WTC11 (cell line): ENCODE measurements at regions not wholly inside any gene's neighbourhood (a gene's known extent, or its start where the extent isn't known, plus 50 kb on each side); places are given as distances from the start of the nearest gene placed in this dataset.

ENCODE experiments used
- ATAC-seq: fragments of 200-7000 bp; cut with Tn5 transposase; 2 replicates; pipeline ENCODE4 v1.10.0; 2021; ENCODE audit warnings: mild to moderate bottlenecking, moderate library complexity
- CTCF ChIA-PET: fragments of 300-600 bp; sonication (Branson Sonifier 250); formaldehyde crosslinking; loops from one replicate; lab custom pipeline; 2021; ENCODE audit warnings: antibody characterized with exemption; lab: Charles Lee
- POLR2A ChIA-PET: fragments of 350-600 bp; sonication (Branson Sonifier 250); formaldehyde crosslinking; loops from one replicate; lab custom pipeline; 2021; ENCODE audit warnings: antibody characterized with exemption; lab: Charles Lee
- DNase-seq: peaks from one replicate; pipeline ENCODE4 v3.0.0; 2021; ENCODE audit warnings: low spot score
- H3K27ac Mint-ChIP-seq: 2 replicates; pipeline ENCODE4 v1.8.0; 2021; ENCODE audit warnings: mixed read lengths
- H3K27me3 Mint-ChIP-seq: 2 replicates; pipeline ENCODE4 v1.8.0; 2021; ENCODE audit warnings: low read depth, mild to moderate bottlenecking, moderate library complexity, mixed read lengths
- H3K36me3 Mint-ChIP-seq: 2 replicates; pipeline ENCODE4 v1.8.0; 2021; ENCODE audit warnings: mixed read lengths
- H3K4me1 Mint-ChIP-seq: 2 replicates; pipeline ENCODE4 v1.8.0; 2022; ENCODE audit warnings: mixed read lengths
- H3K4me3 Mint-ChIP-seq: 2 replicates; pipeline ENCODE4 v1.8.0; 2021; ENCODE audit warnings: mild to moderate bottlenecking, moderate library complexity, mixed read lengths
- H3K9me3 Mint-ChIP-seq: 2 replicates; pipeline ENCODE4 v1.8.0; 2021; ENCODE audit warnings: mixed read lengths
- CREB1 ChIP-seq: sonication (generic); formaldehyde crosslinking; IDR thresholded peaks from 2 replicates; pipeline ENCODE4 v1.8.0; 2023; ENCODE audit warnings: mild to moderate bottlenecking, missing genetic modification reagents
- GTF2I ChIP-seq: fragments of 250-450 bp; sonication (Bioruptor Pico); conservative IDR thresholded peaks from 2 replicates; pipeline ENCODE4 v1.4.0; 2021; ENCODE audit warnings: mild to moderate bottlenecking
- MYBL2 ChIP-seq: sonication (generic); formaldehyde crosslinking; IDR thresholded peaks from 2 replicates; pipeline ENCODE4 v1.8.1; 2023; ENCODE audit warnings: mild to moderate bottlenecking, moderate library complexity, missing genetic modification reagents
- NFATC4 ChIP-seq: fragments of 250-450 bp; sonication (Bioruptor Pico); IDR thresholded peaks from 2 replicates; pipeline ENCODE4 v1.9.0; 2021; ENCODE audit warnings: mild to moderate bottlenecking
- NFYB ChIP-seq: sonication (generic); formaldehyde crosslinking; conservative IDR thresholded peaks from 2 replicates; pipeline ENCODE4 v1.8.0; 2022; ENCODE audit warnings: low read depth, missing genetic modification reagents
- NR1H2 ChIP-seq: sonication (generic); formaldehyde crosslinking; IDR thresholded peaks from 2 replicates; pipeline ENCODE4 v1.9.0; 2021; ENCODE audit warnings: mild to moderate bottlenecking, moderate library complexity, missing genetic modification reagents
- RELA ChIP-seq: sonication (generic); formaldehyde crosslinking; IDR thresholded peaks from 2 replicates; pipeline ENCODE4 v1.8.1; 2022; ENCODE audit warnings: missing genetic modification reagents, mild to moderate bottlenecking, borderline replicate concordance
- SOX15 ChIP-seq: fragments of 250-450 bp; sonication (Bioruptor Pico); IDR thresholded peaks from 2 replicates; pipeline ENCODE4 v1.9.0; 2021; ENCODE audit warnings: mild to moderate bottlenecking
- ZNF138 ChIP-seq: sonication (generic); formaldehyde crosslinking; conservative IDR thresholded peaks from 2 replicates; pipeline ENCODE4 v1.8.1; 2022; ENCODE audit warnings: mild to moderate bottlenecking, moderate library complexity, missing genetic modification reagents
- ZNF263 ChIP-seq: sonication (generic); formaldehyde crosslinking; IDR thresholded peaks from 2 replicates; pipeline ENCODE4 v1.8.1; 2022; ENCODE audit warnings: low read depth, mild to moderate bottlenecking, moderate library complexity, missing genetic modification reagents
- ZNF317 ChIP-seq: sonication (generic); formaldehyde crosslinking; IDR thresholded peaks from 2 replicates; pipeline ENCODE4 v1.8.1; 2023; ENCODE audit warnings: low read depth, mild to moderate bottlenecking, moderate library complexity, missing genetic modification reagents, borderline replicate concordance
- ZNF416 ChIP-seq: fragments of 250-450 bp; sonication (Bioruptor Pico); IDR thresholded peaks from 2 replicates; pipeline ENCODE4 v1.9.0; 2021; ENCODE audit warnings: mild to moderate bottlenecking, inconsistent platforms
- ZNF423 ChIP-seq: fragments of 250-450 bp; sonication (Bioruptor Pico); IDR thresholded peaks from 2 replicates; pipeline ENCODE4 v2.1.2; 2022; ENCODE audit warnings: mild to moderate bottlenecking, moderate library complexity
- TF ChIP-seq, protein P1 (sequence below): fragments of 250-450 bp; sonication (Bioruptor Pico); IDR thresholded peaks from 2 replicates; pipeline ENCODE4 v2.1.2; 2022; ENCODE audit warnings: mild to moderate bottlenecking, moderate library complexity
- TF ChIP-seq, protein P2 (sequence below): sonication (generic); formaldehyde crosslinking; IDR thresholded peaks from 2 replicates; pipeline ENCODE4 v1.8.1; 2023; ENCODE audit warnings: mild to moderate bottlenecking, missing genetic modification reagents, moderate library complexity
- TF ChIP-seq, protein P3 (sequence below): fragments of 200-600 bp; IDR thresholded peaks from 2 replicates; pipeline ENCODE4 v1.8.0; 2022; ENCODE audit warnings: antibody characterized with exemption
- TF ChIP-seq, protein P4 (sequence below): sonication (generic); formaldehyde crosslinking; IDR thresholded peaks from 2 replicates; pipeline ENCODE4 v1.8.1; 2023; ENCODE audit warnings: mild to moderate bottlenecking, missing genetic modification reagents, borderline replicate concordance
- TF ChIP-seq, protein P5 (sequence below): sonication (generic); formaldehyde crosslinking; IDR thresholded peaks from 2 replicates; pipeline ENCODE4 v1.8.0; 2022; ENCODE audit warnings: mild to moderate bottlenecking, missing genetic modification reagents
- TF ChIP-seq, protein P6 (sequence below): sonication (generic); formaldehyde crosslinking; IDR thresholded peaks from 2 replicates; pipeline ENCODE4 v1.8.1; 2023; ENCODE audit warnings: mild to moderate bottlenecking, missing genetic modification reagents

DNA sequence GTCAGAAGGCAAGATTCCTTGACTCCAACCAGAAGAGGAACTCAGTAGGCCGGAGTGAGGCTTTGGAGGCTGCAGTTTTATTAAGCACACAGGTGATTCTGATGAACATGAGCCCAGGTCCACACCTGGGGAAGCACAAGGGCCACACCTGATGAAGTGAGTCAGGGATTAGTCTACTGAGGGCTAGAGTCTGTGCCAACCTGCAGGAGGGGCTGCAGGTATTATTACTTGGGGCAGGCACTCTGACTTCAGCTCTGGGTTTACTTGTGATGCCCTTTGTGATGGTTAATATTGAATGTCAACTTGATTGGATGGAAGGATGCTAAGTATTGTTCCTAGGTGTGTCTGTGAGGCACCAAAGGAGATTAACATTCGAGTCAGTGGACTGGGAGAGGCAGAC, 75.2 kb upstream of the ZCCHC2 start:
- DNase-seq (no peak), ATAC-seq (no peak)
- peaks cover 28% of the 10 kb centered on the region for H3K4me1 Mint-ChIP-seq
- no peaks in the 10 kb centered on the region for H3K27me3 Mint-ChIP-seq
- no peaks in the 10 kb centered on the region for H3K36me3 Mint-ChIP-seq
- H3K9me3 Mint-ChIP-seq: peaks cover 5% of the 10 kb centered on the region
- no peak overlapping the region for H3K4me3 Mint-ChIP-seq
- TF ChIP-seq, protein P1, sequence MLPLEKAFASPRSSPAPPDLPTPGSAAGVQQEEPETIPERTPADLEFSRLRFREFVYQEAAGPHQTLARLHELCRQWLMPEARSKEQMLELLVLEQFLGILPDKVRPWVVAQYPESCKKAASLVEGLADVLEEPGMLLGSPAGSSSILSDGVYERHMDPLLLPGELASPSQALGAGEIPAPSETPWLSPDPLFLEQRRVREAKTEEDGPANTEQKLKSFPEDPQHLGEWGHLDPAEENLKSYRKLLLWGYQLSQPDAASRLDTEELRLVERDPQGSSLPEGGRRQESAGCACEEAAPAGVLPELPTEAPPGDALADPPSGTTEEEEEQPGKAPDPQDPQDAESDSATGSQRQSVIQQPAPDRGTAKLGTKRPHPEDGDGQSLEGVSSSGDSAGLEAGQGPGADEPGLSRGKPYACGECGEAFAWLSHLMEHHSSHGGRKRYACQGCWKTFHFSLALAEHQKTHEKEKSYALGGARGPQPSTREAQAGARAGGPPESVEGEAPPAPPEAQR (CRISPR knock-in tag): no peak
- TF ChIP-seq, protein P2, sequence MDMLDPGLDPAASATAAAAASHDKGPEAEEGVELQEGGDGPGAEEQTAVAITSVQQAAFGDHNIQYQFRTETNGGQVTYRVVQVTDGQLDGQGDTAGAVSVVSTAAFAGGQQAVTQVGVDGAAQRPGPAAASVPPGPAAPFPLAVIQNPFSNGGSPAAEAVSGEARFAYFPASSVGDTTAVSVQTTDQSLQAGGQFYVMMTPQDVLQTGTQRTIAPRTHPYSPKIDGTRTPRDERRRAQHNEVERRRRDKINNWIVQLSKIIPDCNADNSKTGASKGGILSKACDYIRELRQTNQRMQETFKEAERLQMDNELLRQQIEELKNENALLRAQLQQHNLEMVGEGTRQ (CRISPR knock-in tag): no peak
- TF ChIP-seq ZNF423 (CRISPR knock-in tag) (no peak), SOX15 (no peak), ZNF263 (no peak), GTF2I (CRISPR knock-in tag) (no peak), NR1H2 (CRISPR knock-in tag) (no peak), ZNF416 (CRISPR knock-in tag) (no peak)
- TF ChIP-seq, protein P3, sequence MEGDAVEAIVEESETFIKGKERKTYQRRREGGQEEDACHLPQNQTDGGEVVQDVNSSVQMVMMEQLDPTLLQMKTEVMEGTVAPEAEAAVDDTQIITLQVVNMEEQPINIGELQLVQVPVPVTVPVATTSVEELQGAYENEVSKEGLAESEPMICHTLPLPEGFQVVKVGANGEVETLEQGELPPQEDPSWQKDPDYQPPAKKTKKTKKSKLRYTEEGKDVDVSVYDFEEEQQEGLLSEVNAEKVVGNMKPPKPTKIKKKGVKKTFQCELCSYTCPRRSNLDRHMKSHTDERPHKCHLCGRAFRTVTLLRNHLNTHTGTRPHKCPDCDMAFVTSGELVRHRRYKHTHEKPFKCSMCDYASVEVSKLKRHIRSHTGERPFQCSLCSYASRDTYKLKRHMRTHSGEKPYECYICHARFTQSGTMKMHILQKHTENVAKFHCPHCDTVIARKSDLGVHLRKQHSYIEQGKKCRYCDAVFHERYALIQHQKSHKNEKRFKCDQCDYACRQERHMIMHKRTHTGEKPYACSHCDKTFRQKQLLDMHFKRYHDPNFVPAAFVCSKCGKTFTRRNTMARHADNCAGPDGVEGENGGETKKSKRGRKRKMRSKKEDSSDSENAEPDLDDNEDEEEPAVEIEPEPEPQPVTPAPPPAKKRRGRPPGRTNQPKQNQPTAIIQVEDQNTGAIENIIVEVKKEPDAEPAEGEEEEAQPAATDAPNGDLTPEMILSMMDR: no peak
- TF ChIP-seq, protein P4, sequence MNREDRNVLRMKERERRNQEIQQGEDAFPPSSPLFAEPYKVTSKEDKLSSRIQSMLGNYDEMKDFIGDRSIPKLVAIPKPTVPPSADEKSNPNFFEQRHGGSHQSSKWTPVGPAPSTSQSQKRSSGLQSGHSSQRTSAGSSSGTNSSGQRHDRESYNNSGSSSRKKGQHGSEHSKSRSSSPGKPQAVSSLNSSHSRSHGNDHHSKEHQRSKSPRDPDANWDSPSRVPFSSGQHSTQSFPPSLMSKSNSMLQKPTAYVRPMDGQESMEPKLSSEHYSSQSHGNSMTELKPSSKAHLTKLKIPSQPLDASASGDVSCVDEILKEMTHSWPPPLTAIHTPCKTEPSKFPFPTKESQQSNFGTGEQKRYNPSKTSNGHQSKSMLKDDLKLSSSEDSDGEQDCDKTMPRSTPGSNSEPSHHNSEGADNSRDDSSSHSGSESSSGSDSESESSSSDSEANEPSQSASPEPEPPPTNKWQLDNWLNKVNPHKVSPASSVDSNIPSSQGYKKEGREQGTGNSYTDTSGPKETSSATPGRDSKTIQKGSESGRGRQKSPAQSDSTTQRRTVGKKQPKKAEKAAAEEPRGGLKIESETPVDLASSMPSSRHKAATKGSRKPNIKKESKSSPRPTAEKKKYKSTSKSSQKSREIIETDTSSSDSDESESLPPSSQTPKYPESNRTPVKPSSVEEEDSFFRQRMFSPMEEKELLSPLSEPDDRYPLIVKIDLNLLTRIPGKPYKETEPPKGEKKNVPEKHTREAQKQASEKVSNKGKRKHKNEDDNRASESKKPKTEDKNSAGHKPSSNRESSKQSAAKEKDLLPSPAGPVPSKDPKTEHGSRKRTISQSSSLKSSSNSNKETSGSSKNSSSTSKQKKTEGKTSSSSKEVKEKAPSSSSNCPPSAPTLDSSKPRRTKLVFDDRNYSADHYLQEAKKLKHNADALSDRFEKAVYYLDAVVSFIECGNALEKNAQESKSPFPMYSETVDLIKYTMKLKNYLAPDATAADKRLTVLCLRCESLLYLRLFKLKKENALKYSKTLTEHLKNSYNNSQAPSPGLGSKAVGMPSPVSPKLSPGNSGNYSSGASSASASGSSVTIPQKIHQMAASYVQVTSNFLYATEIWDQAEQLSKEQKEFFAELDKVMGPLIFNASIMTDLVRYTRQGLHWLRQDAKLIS: no peak
- ChIA-PET CTCF (no interaction called here), POLR2A (interaction anchor here (0.6 kb wide), 1 partner anchor 129 kb away, joined by 3 read pairs; no protein-coding TSS in a partner anchor)
- H3K27ac Mint-ChIP-seq: no peak overlapping the region; the same call in 1 of the 2 replicates

DNA sequence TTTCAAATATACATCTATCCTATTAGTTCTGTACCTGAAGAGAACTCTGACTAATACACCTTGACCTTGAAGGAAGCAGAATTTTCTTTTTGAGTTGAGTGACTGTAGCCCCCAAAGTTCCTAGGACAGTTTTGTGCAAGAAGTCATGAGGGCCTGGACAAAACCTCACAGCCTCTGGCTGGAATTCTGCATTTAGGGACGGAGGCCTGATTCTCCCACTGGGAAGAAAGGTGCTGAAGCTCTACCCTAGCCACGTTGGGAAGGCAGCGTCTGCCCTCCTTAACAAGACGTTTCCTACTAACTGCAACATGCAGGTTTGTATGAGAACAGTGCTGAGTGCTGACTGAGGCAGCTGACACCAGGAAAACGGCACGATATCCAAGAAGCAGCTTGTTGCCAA, 74.4 kb upstream of the ZCCHC2 start:
- Mint-ChIP-seq H3K4me1 (peaks cover 28% of the 10 kb centered on the region), H3K9me3 (peaks cover 4% of the 10 kb centered on the region; the same call in 1 of the 2 replicates), H3K27ac (no peak overlapping the region), H3K4me3 (no peak overlapping the region), H3K36me3 (no peaks in the 10 kb centered on the region), H3K27me3 (no peaks in the 10 kb centered on the region)
- ATAC-seq: no peak
- TF ChIP-seq CREB1 (CRISPR knock-in tag) (no peak), ZNF317 (CRISPR knock-in tag) (no peak), MYBL2 (CRISPR knock-in tag) (no peak), ZNF138 (CRISPR knock-in tag) (no peak), RELA (CRISPR knock-in tag) (no peak), NFYB (no peak), NFATC4 (CRISPR knock-in tag) (no peak)
- TF ChIP-seq, protein P5, sequence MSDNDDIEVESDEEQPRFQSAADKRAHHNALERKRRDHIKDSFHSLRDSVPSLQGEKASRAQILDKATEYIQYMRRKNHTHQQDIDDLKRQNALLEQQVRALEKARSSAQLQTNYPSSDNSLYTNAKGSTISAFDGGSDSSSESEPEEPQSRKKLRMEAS (CRISPR knock-in tag): no peak
- TF ChIP-seq, protein P4: no peak
- TF ChIP-seq, protein P6, sequence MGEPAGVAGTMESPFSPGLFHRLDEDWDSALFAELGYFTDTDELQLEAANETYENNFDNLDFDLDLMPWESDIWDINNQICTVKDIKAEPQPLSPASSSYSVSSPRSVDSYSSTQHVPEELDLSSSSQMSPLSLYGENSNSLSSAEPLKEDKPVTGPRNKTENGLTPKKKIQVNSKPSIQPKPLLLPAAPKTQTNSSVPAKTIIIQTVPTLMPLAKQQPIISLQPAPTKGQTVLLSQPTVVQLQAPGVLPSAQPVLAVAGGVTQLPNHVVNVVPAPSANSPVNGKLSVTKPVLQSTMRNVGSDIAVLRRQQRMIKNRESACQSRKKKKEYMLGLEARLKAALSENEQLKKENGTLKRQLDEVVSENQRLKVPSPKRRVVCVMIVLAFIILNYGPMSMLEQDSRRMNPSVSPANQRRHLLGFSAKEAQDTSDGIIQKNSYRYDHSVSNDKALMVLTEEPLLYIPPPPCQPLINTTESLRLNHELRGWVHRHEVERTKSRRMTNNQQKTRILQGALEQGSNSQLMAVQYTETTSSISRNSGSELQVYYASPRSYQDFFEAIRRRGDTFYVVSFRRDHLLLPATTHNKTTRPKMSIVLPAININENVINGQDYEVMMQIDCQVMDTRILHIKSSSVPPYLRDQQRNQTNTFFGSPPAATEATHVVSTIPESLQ: no peak
- POLR2A ChIA-PET: no interaction called here
- CTCF ChIA-PET: interaction anchor here (0.8 kb wide), 1 partner anchor 23 kb away, joined by 3 read pairs; no protein-coding TSS in a partner anchor
- no peak for DNase-seq
